AG10803 (cell line): ENCODE measurements at regions not wholly inside any gene's neighbourhood (a gene's known extent, or its start where the extent isn't known, plus 50 kb on each side); places are given as distances from the start of the nearest gene placed in this dataset.

Experiments
- DNase-seq: peaks from one replicate; pipeline ENCODE4 v3.0.0; 2010; ENCODE audit warnings: low read depth
- H3K4me3 ChIP-seq: 2 replicates; pipeline ENCODE4 v1.5.1; 2011; ENCODE audit warnings: mild to moderate bottlenecking, low read length, control low read depth
- CTCF ChIP-seq: conservative IDR thresholded peaks from 2 replicates; pipeline ENCODE4 v1.5.1; 2011; ENCODE audit warnings: mild to moderate bottlenecking, low read length, control low read depth, inconsistent platforms

GRCh38 chr3:707041-707440 is 385.8 kb upstream of the CNTN6 start:
- no peak for DNase-seq
- H3K4me3 ChIP-seq, result no peak overlapping the region
- no peak for TF ChIP-seq CTCF

- no peak for TF ChIP-seq CTCF
- no peak overlapping the region for H3K4me3 ChIP-seq
- no peak for DNase-seq
Observed at GRCh38 chr3:713006-713621, 379.7 kb upstream of the CNTN6 start.

- TF ChIP-seq CTCF, result no peak
- H3K4me3 ChIP-seq, result no peak overlapping the region
- DNase-seq, result no peak
Observed at GRCh38 chr3:713947-714620, 378.7 kb upstream of the CNTN6 start.

- TF ChIP-seq CTCF, result no peak
- H3K4me3 ChIP-seq, result no peak overlapping the region
- DNase-seq, result no peak
Observed at GRCh38 chr3:721086-721485, 371.7 kb upstream of the CNTN6 start.

- no peak overlapping the region for H3K4me3 ChIP-seq
- TF ChIP-seq CTCF, result no peak
- DNase-seq, result no peak
Observed at GRCh38 chr3:732326-732928, 360.4 kb upstream of the CNTN6 start.

GRCh38 chr3:733313-733712 is 359.5 kb upstream of the CNTN6 start:
- DNase-seq, result no peak
- TF ChIP-seq CTCF, result no peak
- H3K4me3 ChIP-seq, result no peak overlapping the region

- no peak overlapping the region for H3K4me3 ChIP-seq
- DNase-seq, result no peak
- TF ChIP-seq CTCF, result no peak
Observed at GRCh38 chr3:757711-758110, 335.1 kb upstream of the CNTN6 start.
